HG03097 (cell line): ENCODE measurements at regions not wholly inside any gene's neighbourhood (a gene's known extent, or its start where the extent isn't known, plus 50 kb on each side); places are given as distances from the start of the nearest gene placed in this dataset.
"Not testable (repeated sequence)": the region's sequence is repeated elsewhere in the genome, so short reads cannot be mapped to it uniquely, and the experiment has no call there.

Experiments used
- ATAC-seq: cut with Tn5 transposase; IDR thresholded peaks from one replicate; pipeline ENCODE4 v1.9.1; 2021; ENCODE audit not compliant: unreplicated experiment, low FRiP score

- no peak for ATAC-seq
These were observed 96.0 kb upstream of the TRIB2 start for GRCh38 chr2:12620759-12621158.

GRCh38 chr2:12623051-12623450, 93.7 kb upstream of the TRIB2 start:
- no peak for ATAC-seq

GRCh38 chr2:12624384-12624783, 92.4 kb upstream of the TRIB2 start:
- ATAC-seq: no peak

GRCh38 chr2:12624905-12625598, 91.7 kb upstream of the TRIB2 start:
- ATAC-seq: no peak

GRCh38 chr2:12628541-12628940, 88.2 kb upstream of the TRIB2 start:
- not testable (repeated sequence) for ATAC-seq

GRCh38 chr2:12636837-12637581, 79.7 kb upstream of the TRIB2 start:
- no peak for ATAC-seq

- no peak for ATAC-seq
These were observed 79.0 kb upstream of the TRIB2 start for GRCh38 chr2:12637754-12638153.

- ATAC-seq: no peak
These were observed 75.3 kb upstream of the TRIB2 start for GRCh38 chr2:12641441-12641840.

GRCh38 chr2:12642332-12642731, 74.4 kb upstream of the TRIB2 start:
- no peak for ATAC-seq

GRCh38 chr2:12642859-12643258, 73.9 kb upstream of the TRIB2 start:
- ATAC-seq: no peak

GRCh38 chr2:12649602-12650400, 66.9 kb upstream of the TRIB2 start:
- ATAC-seq: no peak

- ATAC-seq: no peak
These were observed 65.1 kb upstream of the TRIB2 start for GRCh38 chr2:12651641-12652040.

- no peak for ATAC-seq
These were observed 64.0 kb upstream of the TRIB2 start for GRCh38 chr2:12652723-12653122.

GRCh38 chr2:12657560-12657959, 59.2 kb upstream of the TRIB2 start:
- ATAC-seq: no peak

GRCh38 chr2:12658310-12658945, 58.3 kb upstream of the TRIB2 start:
- ATAC-seq: no peak

- no peak for ATAC-seq
These were observed 55.2 kb upstream of the TRIB2 start for GRCh38 chr2:12661489-12661888.

- ATAC-seq: no peak
These were observed 53.3 kb upstream of the TRIB2 start for GRCh38 chr2:12663306-12664037.

GRCh38 chr2:12665334-12665733, 51.4 kb upstream of the TRIB2 start:
- ATAC-seq: no peak

GRCh38 chr2:12666445-12666844, 50.3 kb upstream of the TRIB2 start:
- ATAC-seq: no peak
